ENCODE measurements at regions not wholly inside any gene's neighbourhood (a gene's known extent, or its start where the extent isn't known, plus 50 kb on each side); places are given as distances from the start of the nearest gene placed in this dataset.
"Not testable (repeated sequence)": the region's sequence is repeated elsewhere in the genome, so short reads cannot be mapped to it uniquely, and the experiment has no call there.

DNA sequence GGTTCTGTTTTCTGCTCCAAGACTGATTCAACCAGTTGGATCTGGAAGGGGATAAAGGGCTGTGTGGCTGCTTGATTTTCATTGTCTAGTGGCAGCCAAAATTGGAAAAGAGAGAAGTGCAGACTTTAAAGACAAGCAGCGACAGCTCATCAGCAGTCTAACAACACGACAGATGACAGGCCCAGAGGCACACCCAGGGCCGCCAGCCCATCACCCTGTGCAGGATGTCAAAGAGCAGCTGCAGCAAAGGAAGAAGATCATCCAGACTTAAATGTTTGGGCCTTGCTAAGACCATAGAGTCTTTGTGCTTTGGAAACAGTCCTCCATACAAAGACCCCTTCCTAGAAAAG lies 421.0 kb upstream of the KLF12 start:
- TF ChIP-seq, protein P1, sequence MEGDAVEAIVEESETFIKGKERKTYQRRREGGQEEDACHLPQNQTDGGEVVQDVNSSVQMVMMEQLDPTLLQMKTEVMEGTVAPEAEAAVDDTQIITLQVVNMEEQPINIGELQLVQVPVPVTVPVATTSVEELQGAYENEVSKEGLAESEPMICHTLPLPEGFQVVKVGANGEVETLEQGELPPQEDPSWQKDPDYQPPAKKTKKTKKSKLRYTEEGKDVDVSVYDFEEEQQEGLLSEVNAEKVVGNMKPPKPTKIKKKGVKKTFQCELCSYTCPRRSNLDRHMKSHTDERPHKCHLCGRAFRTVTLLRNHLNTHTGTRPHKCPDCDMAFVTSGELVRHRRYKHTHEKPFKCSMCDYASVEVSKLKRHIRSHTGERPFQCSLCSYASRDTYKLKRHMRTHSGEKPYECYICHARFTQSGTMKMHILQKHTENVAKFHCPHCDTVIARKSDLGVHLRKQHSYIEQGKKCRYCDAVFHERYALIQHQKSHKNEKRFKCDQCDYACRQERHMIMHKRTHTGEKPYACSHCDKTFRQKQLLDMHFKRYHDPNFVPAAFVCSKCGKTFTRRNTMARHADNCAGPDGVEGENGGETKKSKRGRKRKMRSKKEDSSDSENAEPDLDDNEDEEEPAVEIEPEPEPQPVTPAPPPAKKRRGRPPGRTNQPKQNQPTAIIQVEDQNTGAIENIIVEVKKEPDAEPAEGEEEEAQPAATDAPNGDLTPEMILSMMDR (IDR thresholded peaks at IDR 0.05; ENCODE audit: low read depth, low read length, poor library complexity, severe bottlenecking) = no peak
- TF ChIP-seq EZH2phosphoT487 (IDR thresholded peaks at IDR 0.05; ENCODE audit: borderline replicate concordance, low read length) = no peak
- peaks cover 3% of the 10 kb centered on the region; the same call in 1 of the 2 replicates for H3K4me1 ChIP-seq (ENCODE audit: control insufficient read depth, low read length)
- no peaks in the 10 kb centered on the region for H3K9me2 ChIP-seq (replicated peaks; ENCODE audit: control insufficient read depth, low read length)
- H3K27ac ChIP-seq (ENCODE audit: low read depth, low read length) = no peak overlapping the region
- no peaks in the 10 kb centered on the region for H3K79me2 ChIP-seq (ENCODE audit: control insufficient read depth, low read length)
- no peak overlapping the region for H3K4me2 ChIP-seq (ENCODE audit: low read length)
- H3K4me3 ChIP-seq (ENCODE audit: low read length) = no peak overlapping the region
- H3K36me3 ChIP-seq (ENCODE audit: control insufficient read depth, low read length) = no peaks in the 10 kb centered on the region
- H4K20me1 ChIP-seq (ENCODE audit: control insufficient read depth, insufficient read depth, low read depth, low read length) = no peaks in the 10 kb centered on the region
- H3K9me3 ChIP-seq (ENCODE audit: control insufficient read depth, insufficient read depth, low read length) = no peaks in the 10 kb centered on the region
- H3K27me3 ChIP-seq (ENCODE audit: control insufficient read depth, low read length) = no peaks in the 10 kb centered on the region
- H3F3A ChIP-seq (ENCODE audit: control insufficient read depth, insufficient read depth) = no peaks in the 10 kb centered on the region

DNA sequence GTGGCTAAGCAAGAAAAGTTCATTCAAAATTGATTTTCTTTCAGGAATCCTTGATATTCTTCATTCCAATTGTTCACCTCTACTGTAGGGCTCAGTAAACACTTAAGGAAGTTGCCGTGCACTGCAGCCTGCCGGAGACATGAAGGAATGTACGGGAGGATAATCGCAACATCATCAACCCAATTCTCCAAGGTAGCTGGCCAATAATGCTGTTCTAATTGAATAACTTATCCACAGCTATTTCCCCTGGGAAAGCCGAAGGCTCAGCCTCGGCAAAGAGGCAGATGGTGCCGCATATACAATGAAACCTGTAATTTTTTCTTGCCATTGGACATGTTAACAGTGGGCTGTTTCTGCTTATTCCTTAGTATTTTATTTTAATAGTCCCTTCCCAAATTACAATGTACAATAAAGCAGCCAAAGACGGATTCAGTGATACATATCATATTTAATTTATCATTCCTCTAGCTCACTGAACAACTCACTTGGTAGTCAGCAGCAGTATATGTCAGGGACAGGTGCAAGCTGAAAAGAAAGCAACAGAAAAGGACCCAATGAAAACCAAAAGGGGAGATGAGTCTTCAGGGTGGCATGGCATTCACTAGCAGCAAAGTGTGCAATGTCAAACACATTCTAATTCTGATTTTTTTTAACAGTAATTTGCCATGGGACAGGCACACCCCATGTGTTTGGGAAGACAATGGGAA lies 420.5 kb upstream of the KLF12 start:
- Histone ChIP-seq H3K4me1 (ENCODE audit: control insufficient read depth, low read length) (no peaks in the 10 kb centered on the region), H3K4me3 (ENCODE audit: low read length) (no peak overlapping the region), H3K27me3 (ENCODE audit: control insufficient read depth, low read length) (no peaks in the 10 kb centered on the region), H3F3A (ENCODE audit: control insufficient read depth, insufficient read depth) (no peaks in the 10 kb centered on the region), H3K9me3 (ENCODE audit: control insufficient read depth, insufficient read depth, low read length) (no peaks in the 10 kb centered on the region), H4K20me1 (ENCODE audit: control insufficient read depth, insufficient read depth, low read depth, low read length) (no peaks in the 10 kb centered on the region), H3K79me2 (ENCODE audit: control insufficient read depth, low read length) (no peaks in the 10 kb centered on the region), H3K4me2 (ENCODE audit: low read length) (no peak overlapping the region), H3K27ac (ENCODE audit: low read depth, low read length) (no peak overlapping the region), H3K9me2 (replicated peaks; ENCODE audit: control insufficient read depth, low read length) (no peaks in the 10 kb centered on the region), H3K36me3 (ENCODE audit: control insufficient read depth, low read length) (no peaks in the 10 kb centered on the region)
- TF ChIP-seq, protein P1 (IDR thresholded peaks at IDR 0.05; ENCODE audit: low read depth, low read length, poor library complexity, severe bottlenecking) = no peak
- TF ChIP-seq EZH2phosphoT487 (IDR thresholded peaks at IDR 0.05; ENCODE audit: borderline replicate concordance, low read length) = no peak

DNA sequence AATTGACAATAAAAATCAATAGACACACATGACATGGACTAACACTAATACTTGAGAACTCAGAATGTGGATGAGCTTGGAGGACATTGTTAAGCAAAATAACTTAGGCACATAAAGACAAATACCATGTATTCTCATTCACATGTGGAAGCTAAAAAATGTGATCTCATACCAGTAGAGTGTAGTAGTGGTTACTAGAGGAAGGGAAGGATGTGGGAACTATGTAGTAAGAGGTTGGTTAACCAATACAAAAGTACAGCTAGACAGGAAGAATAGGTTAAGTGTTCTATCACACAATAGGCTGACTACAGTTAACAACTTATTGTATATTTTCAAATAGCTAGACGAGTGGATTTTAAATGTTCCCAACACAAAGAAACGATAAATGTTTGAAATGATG lies 415.8 kb upstream of the KLF12 start:
- no peaks in the 10 kb centered on the region for H3K36me3 ChIP-seq (ENCODE audit: control insufficient read depth, low read length)
- no peak overlapping the region for H3K4me2 ChIP-seq (ENCODE audit: low read length)
- no peak overlapping the region for H3K27ac ChIP-seq (ENCODE audit: low read depth, low read length)

DNA sequence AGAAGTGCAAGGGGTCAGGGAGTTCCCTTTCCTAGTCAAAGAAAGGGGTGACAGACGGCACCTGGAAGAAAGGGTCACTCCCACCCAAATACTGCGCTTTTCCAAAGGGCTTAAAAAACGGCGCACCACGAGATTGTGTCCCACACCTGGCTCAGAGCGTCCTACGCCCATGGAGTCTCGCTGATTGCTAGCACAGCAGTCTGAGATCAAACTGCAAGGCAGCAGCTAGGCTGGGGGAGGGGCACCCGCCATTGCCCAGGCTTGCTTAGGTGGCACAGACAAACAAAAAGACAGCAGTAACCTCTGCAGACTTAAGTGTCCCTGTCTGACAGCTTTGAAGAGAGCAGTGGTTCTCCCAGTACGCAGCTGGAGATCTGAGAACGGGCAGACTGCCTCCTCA lies 402.4 kb upstream of the KLF12 start:
- not testable (repeated sequence) for H4K20me1 ChIP-seq (ENCODE audit: control insufficient read depth, insufficient read depth, low read depth, low read length); H3K36me3 ChIP-seq (ENCODE audit: control insufficient read depth, low read length); H3K4me2 ChIP-seq (ENCODE audit: low read length); H3K9me3 ChIP-seq (ENCODE audit: control insufficient read depth, insufficient read depth, low read length); H3K27me3 ChIP-seq (ENCODE audit: control insufficient read depth, low read length); H3K4me3 ChIP-seq (ENCODE audit: low read length); H3F3A ChIP-seq (ENCODE audit: control insufficient read depth, insufficient read depth); H3K27ac ChIP-seq (ENCODE audit: low read depth, low read length); H3K4me1 ChIP-seq (ENCODE audit: control insufficient read depth, low read length); H3K79me2 ChIP-seq (ENCODE audit: control insufficient read depth, low read length); H3K9me2 ChIP-seq (replicated peaks; ENCODE audit: control insufficient read depth, low read length)

More for the DNA sequence above, 415.8 kb upstream of the KLF12 start:
- no peaks in the 10 kb centered on the region for H3F3A ChIP-seq (ENCODE audit: control insufficient read depth, insufficient read depth)
- H3K4me1 ChIP-seq (ENCODE audit: control insufficient read depth, low read length) = no peaks in the 10 kb centered on the region
- H4K20me1 ChIP-seq (ENCODE audit: control insufficient read depth, insufficient read depth, low read depth, low read length) = no peaks in the 10 kb centered on the region
- no peaks in the 10 kb centered on the region for H3K79me2 ChIP-seq (ENCODE audit: control insufficient read depth, low read length)
- H3K9me2 ChIP-seq (replicated peaks; ENCODE audit: control insufficient read depth, low read length) = no peaks in the 10 kb centered on the region
- H3K27me3 ChIP-seq (ENCODE audit: control insufficient read depth, low read length) = no peaks in the 10 kb centered on the region
- TF ChIP-seq, protein P1 (IDR thresholded peaks at IDR 0.05; ENCODE audit: low read depth, low read length, poor library complexity, severe bottlenecking) = no peak
- TF ChIP-seq EZH2phosphoT487 (IDR thresholded peaks at IDR 0.05; ENCODE audit: borderline replicate concordance, low read length) = no peak
- no peak overlapping the region for H3K4me3 ChIP-seq (ENCODE audit: low read length)
- no peaks in the 10 kb centered on the region for H3K9me3 ChIP-seq (ENCODE audit: control insufficient read depth, insufficient read depth, low read length)
